Neutrophil (primary cell): ENCODE measurements at regions not wholly inside any gene's neighbourhood (a gene's known extent, or its start where the extent isn't known, plus 50 kb on each side); places are given as distances from the start of the nearest gene placed in this dataset.
"Not testable (repeated sequence)": the region's sequence is repeated elsewhere in the genome, so short reads cannot be mapped to it uniquely, and the experiment has no call there.

ENCODE experiments used
- H3K27ac ChIP-seq: fragments of 200-600 bp; sonication (generic); 2 replicates; pipeline ENCODE4 v1.5.1; 2016; ENCODE audit warnings: mild to moderate bottlenecking, moderate library complexity
- H3K27me3 ChIP-seq: fragments of 200-600 bp; sonication (generic); 2 replicates; pipeline ENCODE4 v1.6.0; 2016; ENCODE audit warnings: mild to moderate bottlenecking
- H3K36me3 ChIP-seq: fragments of 200-600 bp; sonication (generic); 2 replicates; pipeline ENCODE4 v1.5.1; 2017
- H3K4me1 ChIP-seq, 2 experiments: fragments of 200-600 bp in 1 of 2; sonication (generic) in 1 of 2; 1 replicate in 1 of 2; 2 replicates in 1 of 2; pipeline versions ENCODE4 v1.5.1 to v1.6.1; 2013 to 2016; ENCODE audit warnings: low read depth in 1 of 2, low read length in 1 of 2, mild to moderate bottlenecking in 1 of 2, moderate library complexity in 1 of 2; ENCODE audit not compliant: control insufficient read depth in 1 of 2, insufficient read depth in 1 of 2
- H3K4me3 ChIP-seq, 2 experiments: fragments of 200-600 bp in 1 of 2; sonication (generic) in 1 of 2; 1 replicate in 1 of 2; 2 replicates in 1 of 2; pipeline ENCODE4 v1.5.1; 2013 to 2016; ENCODE audit warnings: low read depth in 1 of 2, low read length in 1 of 2, mild to moderate bottlenecking in 1 of 2, moderate library complexity in 1 of 2
- H3K9me3 ChIP-seq: fragments of 200-600 bp; sonication (generic); 2 replicates; pipeline ENCODE4 v1.5.1; 2016
- CTCF ChIP-seq: fragments of 200-600 bp; sonication (generic); IDR thresholded peaks from 2 replicates; pipeline ENCODE4 v1.5.1; 2016; ENCODE audit warnings: antibody characterized with exemption

GRCh38 chr3:4251412-4251811 lies 51.8 kb upstream of the SETMAR start:
- H3K36me3 ChIP-seq: no peaks in the 10 kb centered on the region
- TF ChIP-seq CTCF: no peak
- no peak overlapping the region for H3K27ac ChIP-seq
- no peaks in the 10 kb centered on the region for H3K4me1 ChIP-seq
- no peak overlapping the region for H3K4me3 ChIP-seq
- H3K9me3 ChIP-seq: no peaks in the 10 kb centered on the region
- H3K27me3 ChIP-seq: no peaks in the 10 kb centered on the region

GRCh38 chr3:4253072-4253832 lies 49.9 kb upstream of the SETMAR start:
- H3K36me3 ChIP-seq, H3K27me3 ChIP-seq, H3K4me1 ChIP-seq, H3K27ac ChIP-seq, H3K4me3 ChIP-seq, H3K9me3 ChIP-seq: not testable (repeated sequence)
